ENCODE measurements at regions not wholly inside any gene's neighbourhood (a gene's known extent, or its start where the extent isn't known, plus 50 kb on each side); places are given as distances from the start of the nearest gene placed in this dataset.

GRCh38 chr4:25578432-25578831, 77.2 kb upstream of the SLC34A2 start:
- FAIRE-seq (no peak), DNase-seq (ENCODE audit: low read depth, low spot score) (no peak)
- dilution Hi-C loops (cut with MboI; ENCODE audit: extremely low pct_ligation_motif_present, low sequenced_read_pairs) = no loop called here
- H2AFZ ChIP-seq (ENCODE audit: control insufficient read depth, low read length) = no peak overlapping the region
- H3K4me3 ChIP-seq (ENCODE audit: control insufficient read depth in 2 of 3, extremely low read depth in 1 of 3, insufficient read depth in 2 of 3, low read depth in 1 of 3, low read length in 3 of 3) = no peak overlapping the region
- no peaks in the 10 kb centered on the region for H4K20me1 ChIP-seq (ENCODE audit: control insufficient read depth, extremely low read depth, insufficient read depth, low read length)
- no peaks in the 10 kb centered on the region for H3K9me3 ChIP-seq (ENCODE audit: control insufficient read depth, low read depth, low read length)
- H3K27ac ChIP-seq (ENCODE audit: control insufficient read depth, insufficient read depth, low read length) = no peak overlapping the region
- no peaks in the 10 kb centered on the region for H3K79me2 ChIP-seq (ENCODE audit: control insufficient read depth, insufficient read depth, low read length)
- no peak overlapping the region for H3K4me2 ChIP-seq (ENCODE audit: control insufficient read depth, extremely low read depth, insufficient read depth, low read depth, low read length)
- H3K27me3 ChIP-seq (ENCODE audit: control insufficient read depth, extremely low read depth, insufficient read depth, low read length) = no peaks in the 10 kb centered on the region
- H3K4me1 ChIP-seq (ENCODE audit: control insufficient read depth, extremely low read depth, insufficient read depth, low read length) = no peaks in the 10 kb centered on the region
- H3K9ac ChIP-seq (ENCODE audit: control insufficient read depth, extremely low read depth, insufficient read depth, low read length) = no peak overlapping the region
- H3K36me3 ChIP-seq (ENCODE audit: control insufficient read depth in 2 of 2, extremely low read depth in 1 of 2, insufficient read depth in 2 of 2, low read length in 2 of 2) = no peaks in the 10 kb centered on the region
- H3K9me1 ChIP-seq (ENCODE audit: control insufficient read depth, extremely low read depth, insufficient read depth, low read length) = no peaks in the 10 kb centered on the region
- TF ChIP-seq EZH2 (IDR thresholded peaks at IDR 0.05; ENCODE audit: low read length) (no peak), CTCF (optimal IDR thresholded peaks at IDR 0.05 in 1 of 3, IDR thresholded peaks at IDR 0.05 in 1 of 3, conservative IDR thresholded peaks at IDR 0.05 in 1 of 3; ENCODE audit: extremely low read depth in 1 of 3, insufficient read depth in 2 of 3, low read length in 3 of 3) (no peak)

GRCh38 chr4:25580633-25581467, 74.8 kb upstream of the SLC34A2 start:
- no peak overlapping the region for H3K4me2 ChIP-seq (ENCODE audit: control insufficient read depth, extremely low read depth, insufficient read depth, low read depth, low read length)
- no peak overlapping the region for H3K9ac ChIP-seq (ENCODE audit: control insufficient read depth, extremely low read depth, insufficient read depth, low read length)
- no peaks in the 10 kb centered on the region for H3K4me1 ChIP-seq (ENCODE audit: control insufficient read depth, extremely low read depth, insufficient read depth, low read length)
- FAIRE-seq (no peak), DNase-seq (ENCODE audit: low read depth, low spot score) (no peak)
- H4K20me1 ChIP-seq (ENCODE audit: control insufficient read depth, extremely low read depth, insufficient read depth, low read length) = no peaks in the 10 kb centered on the region
- H2AFZ ChIP-seq (ENCODE audit: control insufficient read depth, low read length) = no peak overlapping the region
- TF ChIP-seq EZH2 (IDR thresholded peaks at IDR 0.05; ENCODE audit: low read length) (no peak), CTCF (optimal IDR thresholded peaks at IDR 0.05 in 1 of 3, IDR thresholded peaks at IDR 0.05 in 1 of 3, conservative IDR thresholded peaks at IDR 0.05 in 1 of 3; ENCODE audit: extremely low read depth in 1 of 3, insufficient read depth in 2 of 3, low read length in 3 of 3) (no peak)
- H3K27ac ChIP-seq (ENCODE audit: control insufficient read depth, insufficient read depth, low read length) = no peak overlapping the region
- dilution Hi-C loops (cut with MboI; ENCODE audit: extremely low pct_ligation_motif_present, low sequenced_read_pairs) = no loop called here
- H3K27me3 ChIP-seq (ENCODE audit: control insufficient read depth, extremely low read depth, insufficient read depth, low read length) = no peaks in the 10 kb centered on the region
- no peaks in the 10 kb centered on the region for H3K9me1 ChIP-seq (ENCODE audit: control insufficient read depth, extremely low read depth, insufficient read depth, low read length)
- H3K9me3 ChIP-seq (ENCODE audit: control insufficient read depth, low read depth, low read length) = no peaks in the 10 kb centered on the region
- H3K36me3 ChIP-seq (ENCODE audit: control insufficient read depth in 2 of 2, extremely low read depth in 1 of 2, insufficient read depth in 2 of 2, low read length in 2 of 2) = no peaks in the 10 kb centered on the region
- H3K79me2 ChIP-seq (ENCODE audit: control insufficient read depth, insufficient read depth, low read length) = no peaks in the 10 kb centered on the region
- no peak overlapping the region for H3K4me3 ChIP-seq (ENCODE audit: control insufficient read depth in 2 of 3, extremely low read depth in 1 of 3, insufficient read depth in 2 of 3, low read depth in 1 of 3, low read length in 3 of 3)
